Tibial nerve (tissue), 4 donors: ENCODE measurements at regions not wholly inside any gene's neighbourhood (a gene's known extent, or its start where the extent isn't known, plus 50 kb on each side); places are given as distances from the start of the nearest gene placed in this dataset.

Source experiments
- EP300 ChIP-seq, 2 donors: sonication (generic); formaldehyde crosslinking; IDR thresholded peaks; one replicate each; pipeline ENCODE4 v1.6.1; 2017; ENCODE audit warnings: antibody characterized with exemption in 2 of 2, mild to moderate bottlenecking in 1 of 2
- POLR2A ChIP-seq, 2 donors: fragments of 450-650 bp; IDR thresholded peaks; one replicate each; pipeline ENCODE4 v1.6.1; 2017; ENCODE audit warnings: antibody characterized with exemption in 2 of 2, mild to moderate bottlenecking in 2 of 2, moderate library complexity in 2 of 2
- TF ChIP-seq, protein P1 (sequence below), 5 experiments: fragments of 200-600 bp in 3 of 5; fragments of 450-650 bp in 2 of 5; sonication (generic) in 3 of 5; IDR thresholded peaks; one replicate each; pipeline ENCODE4 v1.5.1; 2016 to 2019; ENCODE audit warnings: antibody characterized with exemption in 5 of 5, mild to moderate bottlenecking in 3 of 5, moderate library complexity in 2 of 5

DNA sequence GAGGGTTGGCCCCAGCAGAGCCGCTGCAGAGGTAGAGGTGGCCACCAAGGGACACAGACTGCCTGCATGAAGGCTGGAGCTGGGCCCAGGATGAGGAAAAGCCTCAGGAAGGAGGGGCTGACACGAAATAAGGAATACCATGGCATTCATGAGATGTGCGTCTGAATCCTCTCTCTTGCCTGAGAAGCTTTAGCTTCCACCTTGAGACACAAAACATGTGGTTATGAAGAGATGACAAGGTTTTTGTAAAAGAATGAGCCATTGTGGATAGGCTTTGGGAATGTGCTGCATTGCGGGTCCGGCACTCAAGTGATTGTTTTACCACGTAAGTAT, 82.7 kb downstream of the DAD1 start:
- TF ChIP-seq, protein P1, sequence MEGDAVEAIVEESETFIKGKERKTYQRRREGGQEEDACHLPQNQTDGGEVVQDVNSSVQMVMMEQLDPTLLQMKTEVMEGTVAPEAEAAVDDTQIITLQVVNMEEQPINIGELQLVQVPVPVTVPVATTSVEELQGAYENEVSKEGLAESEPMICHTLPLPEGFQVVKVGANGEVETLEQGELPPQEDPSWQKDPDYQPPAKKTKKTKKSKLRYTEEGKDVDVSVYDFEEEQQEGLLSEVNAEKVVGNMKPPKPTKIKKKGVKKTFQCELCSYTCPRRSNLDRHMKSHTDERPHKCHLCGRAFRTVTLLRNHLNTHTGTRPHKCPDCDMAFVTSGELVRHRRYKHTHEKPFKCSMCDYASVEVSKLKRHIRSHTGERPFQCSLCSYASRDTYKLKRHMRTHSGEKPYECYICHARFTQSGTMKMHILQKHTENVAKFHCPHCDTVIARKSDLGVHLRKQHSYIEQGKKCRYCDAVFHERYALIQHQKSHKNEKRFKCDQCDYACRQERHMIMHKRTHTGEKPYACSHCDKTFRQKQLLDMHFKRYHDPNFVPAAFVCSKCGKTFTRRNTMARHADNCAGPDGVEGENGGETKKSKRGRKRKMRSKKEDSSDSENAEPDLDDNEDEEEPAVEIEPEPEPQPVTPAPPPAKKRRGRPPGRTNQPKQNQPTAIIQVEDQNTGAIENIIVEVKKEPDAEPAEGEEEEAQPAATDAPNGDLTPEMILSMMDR (IDR thresholded peaks at IDR 0.05) = no peak
- TF ChIP-seq POLR2A (IDR thresholded peaks at IDR 0.05) (no peak), EP300 (IDR thresholded peaks at IDR 0.05) (no peak)
